Fibroblast of villous mesenchyme (primary cell): ENCODE measurements at regions not wholly inside any gene's neighbourhood (a gene's known extent, or its start where the extent isn't known, plus 50 kb on each side); places are given as distances from the start of the nearest gene placed in this dataset.

Experiments
- DNase-seq: peaks from one replicate; pipeline ENCODE4 v3.0.0-alpha.2; 2010; ENCODE audit warnings: low read depth
- H3K4me3 ChIP-seq: 2 replicates; pipeline ENCODE4 v1.5.1; 2011; ENCODE audit warnings: low read depth, mild to moderate bottlenecking, low read length
- CTCF ChIP-seq: IDR thresholded peaks from 2 replicates; pipeline ENCODE4 v1.5.1; 2012; ENCODE audit warnings: low read depth, mild to moderate bottlenecking, low read length; ENCODE audit not compliant: insufficient read depth

GRCh38 chr5:163692091-163692490 is 186.7 kb downstream of the MAT2B start:
- TF ChIP-seq CTCF = no peak
- no peak for DNase-seq
- H3K4me3 ChIP-seq = no peak overlapping the region

GRCh38 chr5:163695830-163696578 is 190.6 kb downstream of the MAT2B start:
- TF ChIP-seq CTCF = peak; percentile 83
- no peak overlapping the region for H3K4me3 ChIP-seq
- DNase-seq = peak; percentile 80

GRCh38 chr5:163696579-163696887 is 191.1 kb downstream of the MAT2B start:
- no peak for DNase-seq
- no peak overlapping the region for H3K4me3 ChIP-seq
- TF ChIP-seq CTCF = no peak

- TF ChIP-seq CTCF = no peak
- no peak overlapping the region for H3K4me3 ChIP-seq
- DNase-seq = peak; percentile 27
These were observed 200.8 kb downstream of the MAT2B start for GRCh38 chr5:163706053-163706771.

- no peak for TF ChIP-seq CTCF
- no peak for DNase-seq
- no peak overlapping the region for H3K4me3 ChIP-seq
These were observed 206.6 kb downstream of the MAT2B start for GRCh38 chr5:163712011-163712410.

- no peak for DNase-seq
These were observed 212.9 kb downstream of the MAT2B start for GRCh38 chr5:163718272-163718671.

More at GRCh38 chr5:163718272-163718671, 212.9 kb downstream of the MAT2B start:
- H3K4me3 ChIP-seq = no peak overlapping the region
- TF ChIP-seq CTCF = no peak
